GM19239 (cell line): ENCODE measurements at regions not wholly inside any gene's neighbourhood (a gene's known extent, or its start where the extent isn't known, plus 50 kb on each side); places are given as distances from the start of the nearest gene placed in this dataset.

ENCODE experiments used
- DNase-seq: peaks from one replicate; pipeline ENCODE4 v3.0.0; 2011; ENCODE audit warnings: low spot score; ENCODE audit not compliant: insufficient read length
- FAIRE-seq: peaks from 2 replicates; lab custom pipeline; 2011; peaks lifted over from hg19 to GRCh38; lab: Jason Lieb, UNC

GRCh38 chr9:20205821-20206220 is 416.5 kb downstream of the MLLT3 start:
- DNase-seq = no peak
- no peak for FAIRE-seq

- no peak for FAIRE-seq
- no peak for DNase-seq
These were observed 412.2 kb upstream of the SLC24A2 start for GRCh38 chr9:20200991-20201431.

- DNase-seq = no peak
- FAIRE-seq = no peak
These were observed 411.7 kb upstream of the SLC24A2 start for GRCh38 chr9:20200581-20200980.

- DNase-seq = no peak
- FAIRE-seq = no peak
These were observed 410.3 kb upstream of the SLC24A2 start for GRCh38 chr9:20199111-20199510.

GRCh38 chr9:20197976-20198685 is 409.3 kb upstream of the SLC24A2 start:
- no peak for DNase-seq
- FAIRE-seq = no peak

- no peak for DNase-seq
- FAIRE-seq = peak; percentile 47
These were observed 402.5 kb upstream of the SLC24A2 start for GRCh38 chr9:20191228-20191840.

- DNase-seq (no peak), FAIRE-seq (no peak)
These were observed 401.0 kb upstream of the SLC24A2 start for GRCh38 chr9:20189871-20190270.

- FAIRE-seq = no peak
- no peak for DNase-seq
These were observed 400.0 kb upstream of the SLC24A2 start for GRCh38 chr9:20188616-20189369.

GRCh38 chr9:20187318-20187717 is 398.5 kb upstream of the SLC24A2 start:
- DNase-seq (no peak), FAIRE-seq (no peak)

- DNase-seq (no peak), FAIRE-seq (no peak)
These were observed 398.0 kb upstream of the SLC24A2 start for GRCh38 chr9:20186823-20187222.

- DNase-seq (no peak), FAIRE-seq (no peak)
These were observed 397.4 kb upstream of the SLC24A2 start for GRCh38 chr9:20186231-20186630.

GRCh38 chr9:20184541-20184940 is 395.7 kb upstream of the SLC24A2 start:
- FAIRE-seq (no peak), DNase-seq (no peak)

GRCh38 chr9:20178679-20179078 is 389.8 kb upstream of the SLC24A2 start:
- FAIRE-seq = no peak
- no peak for DNase-seq

GRCh38 chr9:20178197-20178596 is 389.4 kb upstream of the SLC24A2 start:
- no peak for DNase-seq
- no peak for FAIRE-seq

GRCh38 chr9:20170122-20170521 is 381.3 kb upstream of the SLC24A2 start:
- FAIRE-seq (no peak), DNase-seq (no peak)

- FAIRE-seq = no peak
- DNase-seq = no peak
These were observed 363.4 kb upstream of the SLC24A2 start for GRCh38 chr9:20152151-20152725.

- FAIRE-seq (no peak), DNase-seq (no peak)
These were observed 359.6 kb upstream of the SLC24A2 start for GRCh38 chr9:20148416-20148815.

- FAIRE-seq = no peak
- no peak for DNase-seq
These were observed 355.4 kb upstream of the SLC24A2 start for GRCh38 chr9:20144197-20144596.

GRCh38 chr9:20139763-20140290 is 351.0 kb upstream of the SLC24A2 start:
- DNase-seq (no peak), FAIRE-seq (no peak)

- FAIRE-seq (no peak), DNase-seq (no peak)
These were observed 350.0 kb upstream of the SLC24A2 start for GRCh38 chr9:20138841-20139240.

GRCh38 chr9:20138116-20138515 is 349.3 kb upstream of the SLC24A2 start:
- no peak for DNase-seq
- no peak for FAIRE-seq
